ENCODE measurements at regions not wholly inside any gene's neighbourhood (a gene's known extent, or its start where the extent isn't known, plus 50 kb on each side); places are given as distances from the start of the nearest gene placed in this dataset.

- TF ChIP-seq POLR2A (IDR thresholded peaks at IDR 0.05; ENCODE audit: low read depth, low read length) (no peak), POLR2AphosphoS5 (IDR thresholded peaks at IDR 0.05; ENCODE audit: low read depth, low read length) (no peak)
These were observed 210.2 kb downstream of the KCNRG start for GRCh38 chr13:50225193-50226155.

Data from GM12891 (cell line).